ENCODE measurements at regions not wholly inside any gene's neighbourhood (a gene's known extent, or its start where the extent isn't known, plus 50 kb on each side); places are given as distances from the start of the nearest gene placed in this dataset.

GRCh38 chr14:86987966-86988365 lies 1005.0 kb downstream of the GALC start:
- TF ChIP-seq CTCF (IDR thresholded peaks at IDR 0.05) = no peak

GRCh38 chr14:86973177-86973576 lies 1019.8 kb downstream of the GALC start:
- no peak for TF ChIP-seq CTCF (IDR thresholded peaks at IDR 0.05)

- no peak for TF ChIP-seq CTCF (IDR thresholded peaks at IDR 0.05)
Measured at GRCh38 chr14:86971292-86971691, 1021.7 kb downstream of the GALC start.

GRCh38 chr14:86961106-86961716 lies 1031.8 kb downstream of the GALC start:
- peak; percentile 49 for TF ChIP-seq CTCF (IDR thresholded peaks at IDR 0.05)

GRCh38 chr14:86955771-86956354 lies 1037.1 kb downstream of the GALC start:
- TF ChIP-seq CTCF (IDR thresholded peaks at IDR 0.05) = no peak

- no peak for TF ChIP-seq CTCF (IDR thresholded peaks at IDR 0.05)
Measured at GRCh38 chr14:86954623-86955022, 1038.4 kb downstream of the GALC start.

GRCh38 chr14:86946446-86946845 lies 1046.5 kb downstream of the GALC start:
- TF ChIP-seq CTCF (IDR thresholded peaks at IDR 0.05) = no peak

GRCh38 chr14:86944434-86944833 lies 1048.5 kb downstream of the GALC start:
- no peak for TF ChIP-seq CTCF (IDR thresholded peaks at IDR 0.05)

Data from LNCAP (cell line).